Lung (tissue), 11 donors: ENCODE measurements at regions not wholly inside any gene's neighbourhood (a gene's known extent, or its start where the extent isn't known, plus 50 kb on each side); places are given as distances from the start of the nearest gene placed in this dataset.
A peak's percentile ranks its signal among the peaks of the same experiment; 100 is the strongest.

Experiments
- ATAC-seq: fragments of 200-7000 bp; cut with Tn5 transposase; one replicate; pipeline ENCODE4 v1.9.1; 2020; ENCODE audit warnings: moderate number of reproducible peaks; ENCODE audit not compliant: insufficient read depth, low FRiP score
- DNase-seq, 3 donors: peaks; one replicate each; pipeline ENCODE4 v3.0.0-alpha.2; 2013 to 2017
- H3K27ac ChIP-seq, 2 donors: one replicate each; pipeline ENCODE4 v1.5.1; 2013; ENCODE audit warnings: mild to moderate bottlenecking in 2 of 2, moderate library complexity in 2 of 2, control low read depth in 1 of 2, inconsistent platforms in 1 of 2, low read depth in 1 of 2, low read length in 1 of 2
- H3K27me3 ChIP-seq, 3 donors: one replicate each; pipeline ENCODE4 v1.5.1; 2013; ENCODE audit warnings: low read length in 2 of 3; ENCODE audit not compliant: control insufficient read depth in 3 of 3, insufficient read depth in 3 of 3
- H3K36me3 ChIP-seq, 4 donors: one replicate each; pipeline ENCODE4 v1.5.1; 2013; ENCODE audit warnings: low read length in 4 of 4, mild to moderate bottlenecking in 1 of 4, moderate library complexity in 1 of 4; ENCODE audit not compliant: control insufficient read depth in 4 of 4, insufficient read depth in 4 of 4
- H3K4me1 ChIP-seq, 5 donors: one replicate each; pipeline ENCODE4 v1.5.1; 2013; ENCODE audit warnings: low read length in 5 of 5, mild to moderate bottlenecking in 2 of 5, moderate library complexity in 1 of 5; ENCODE audit not compliant: control insufficient read depth in 5 of 5, insufficient read depth in 5 of 5
- H3K4me3 ChIP-seq: one replicate; pipeline ENCODE4 v1.5.1; 2013; ENCODE audit warnings: mild to moderate bottlenecking, control low read depth, moderate library complexity
- H3K9ac ChIP-seq, 2 donors: one replicate each; pipeline ENCODE4 v1.5.1; 2013; ENCODE audit warnings: low read length in 2 of 2, control low read depth in 1 of 2; ENCODE audit not compliant: insufficient read depth in 1 of 2
- H3K9me3 ChIP-seq, 4 donors: one replicate each; pipeline ENCODE4 v1.5.1; 2013; ENCODE audit warnings: low read length in 3 of 4, mild to moderate bottlenecking in 1 of 4, moderate library complexity in 1 of 4; ENCODE audit not compliant: control insufficient read depth in 4 of 4, insufficient read depth in 3 of 4
- WGBS, 2 donors: extraction: QIAGEN DNeasy Blood & Tissue Kit; methylation state at CpG; one replicate each; pipeline ENCODE4 v1.1.7; 2013; 5-methylcytosine and 5-hydroxymethylcytosine counted together
- TF ChIP-seq, protein P1 (sequence below): IDR thresholded peaks from 2 replicates; pipeline ENCODE4 v1.5.1; 2012; ENCODE audit warnings: mild to moderate bottlenecking; ENCODE audit errors: control extremely low read depth, extremely low read depth
- donor health status: control.
- donor health status: control.
- donor health status: Bipolar disorder and iron deficiency.
- donor health status: healthy.
- donor health status: DM: yes; HTN: yes; CAD: no.

DNA sequence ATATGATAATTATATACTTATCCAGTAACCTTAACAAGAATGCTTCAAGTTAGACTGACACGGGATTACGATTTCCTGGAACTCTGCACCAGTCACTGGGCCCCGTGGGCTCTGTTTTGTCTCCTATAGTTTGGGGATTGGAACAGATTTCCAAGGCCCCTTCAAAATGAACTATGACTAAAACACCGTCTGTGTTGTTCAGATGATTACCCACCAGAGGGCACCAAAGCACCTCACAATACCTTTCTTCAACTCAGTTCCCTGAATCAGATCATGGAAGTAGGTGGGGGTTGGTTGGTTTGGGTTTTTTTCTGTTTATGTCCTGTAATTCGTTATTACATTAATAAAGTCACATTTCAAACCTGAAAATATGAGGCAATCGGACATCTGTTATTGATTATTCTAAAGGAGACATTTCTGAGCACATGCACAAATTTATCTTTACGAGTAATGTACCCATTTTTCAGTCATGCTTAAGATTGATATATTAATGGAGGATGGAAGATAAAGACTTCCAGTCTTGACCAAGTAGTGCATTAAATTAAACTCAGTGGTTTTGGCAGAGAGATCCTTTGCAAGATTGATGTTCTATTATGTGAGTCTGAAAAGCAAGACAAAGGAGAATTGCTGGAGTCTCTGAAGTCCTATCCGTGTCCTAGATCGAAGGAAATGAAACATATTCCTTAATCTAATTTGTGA is 112.0 kb upstream of the COL21A1 start:
- peak; percentile 81 to 92 (median 89) for DNase-seq

GRCh38 chr6:56357616-56358373 is 110.4 kb upstream of the COL21A1 start:
- no peak overlapping the region for H3K9ac ChIP-seq
- no peak overlapping the region for H3K27ac ChIP-seq
- WGBS, 2 donors, result 67 to 82% methylated on average over 6 of the region's 6 CpGs
- DNase-seq (no peak), ATAC-seq (no peak)
- H3K9me3 ChIP-seq, result peaks cover 0 to 2% (median 0%) of the 10 kb centered on the region in 4 donors
- H3K4me1 ChIP-seq, result peaks cover 0 to 34% (median 4%) of the 10 kb centered on the region in 5 donors
- no peaks in the 10 kb centered on the region for H3K27me3 ChIP-seq
- no peak overlapping the region for H3K4me3 ChIP-seq
- no peaks in the 10 kb centered on the region for H3K36me3 ChIP-seq
- TF ChIP-seq, protein P1, sequence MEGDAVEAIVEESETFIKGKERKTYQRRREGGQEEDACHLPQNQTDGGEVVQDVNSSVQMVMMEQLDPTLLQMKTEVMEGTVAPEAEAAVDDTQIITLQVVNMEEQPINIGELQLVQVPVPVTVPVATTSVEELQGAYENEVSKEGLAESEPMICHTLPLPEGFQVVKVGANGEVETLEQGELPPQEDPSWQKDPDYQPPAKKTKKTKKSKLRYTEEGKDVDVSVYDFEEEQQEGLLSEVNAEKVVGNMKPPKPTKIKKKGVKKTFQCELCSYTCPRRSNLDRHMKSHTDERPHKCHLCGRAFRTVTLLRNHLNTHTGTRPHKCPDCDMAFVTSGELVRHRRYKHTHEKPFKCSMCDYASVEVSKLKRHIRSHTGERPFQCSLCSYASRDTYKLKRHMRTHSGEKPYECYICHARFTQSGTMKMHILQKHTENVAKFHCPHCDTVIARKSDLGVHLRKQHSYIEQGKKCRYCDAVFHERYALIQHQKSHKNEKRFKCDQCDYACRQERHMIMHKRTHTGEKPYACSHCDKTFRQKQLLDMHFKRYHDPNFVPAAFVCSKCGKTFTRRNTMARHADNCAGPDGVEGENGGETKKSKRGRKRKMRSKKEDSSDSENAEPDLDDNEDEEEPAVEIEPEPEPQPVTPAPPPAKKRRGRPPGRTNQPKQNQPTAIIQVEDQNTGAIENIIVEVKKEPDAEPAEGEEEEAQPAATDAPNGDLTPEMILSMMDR, result no peak

More for the DNA sequence above, 112.0 kb upstream of the COL21A1 start:
- peak; percentile 91 for ATAC-seq
- Histone ChIP-seq H3K36me3 (no peaks in the 10 kb centered on the region), H3K4me1 (peaks cover 0 to 34% (median 4%) of the 10 kb centered on the region in 5 donors), H3K4me3 (no peak overlapping the region), H3K9ac (no peak overlapping the region), H3K27me3 (no peaks in the 10 kb centered on the region), H3K9me3 (no peaks in the 10 kb centered on the region), H3K27ac (no peak overlapping the region)
- WGBS, 2 donors, result 27 to 31% methylated on average over 9 of the region's 9 CpGs
- TF ChIP-seq, protein P1, result peak; percentile 76

GRCh38 chr6:56356426-56356825 is 109.0 kb upstream of the COL21A1 start:
- no peaks in the 10 kb centered on the region for H3K27me3 ChIP-seq
- peak overlapping the region in 1 of 2 donors; percentile 38 for H3K9ac ChIP-seq
- no peak overlapping the region for H3K27ac ChIP-seq
- H3K4me3 ChIP-seq, result no peak overlapping the region
- H3K4me1 ChIP-seq, result peaks cover 0 to 34% (median 4%) of the 10 kb centered on the region in 5 donors
- peaks cover 0 to 2% (median 0%) of the 10 kb centered on the region in 4 donors for H3K9me3 ChIP-seq
- ATAC-seq (no peak), DNase-seq (peak; percentile 72 to 87 (median 87))
- WGBS, 2 donors, result 30 to 52% methylated on average over 2 of the region's 2 CpGs
- no peaks in the 10 kb centered on the region for H3K36me3 ChIP-seq
- TF ChIP-seq, protein P1, result no peak
